GM19023 (cell line): ENCODE measurements at regions not wholly inside any gene's neighbourhood (a gene's known extent, or its start where the extent isn't known, plus 50 kb on each side); places are given as distances from the start of the nearest gene placed in this dataset.
"Not testable (repeated sequence)": the region's sequence is repeated elsewhere in the genome, so short reads cannot be mapped to it uniquely, and the experiment has no call there.

Experiments used
- ATAC-seq: cut with Tn5 transposase; IDR thresholded peaks from one replicate; pipeline ENCODE4 v1.9.1; 2021; ENCODE audit warnings: mild to moderate bottlenecking, moderate library complexity; ENCODE audit not compliant: unreplicated experiment

DNA sequence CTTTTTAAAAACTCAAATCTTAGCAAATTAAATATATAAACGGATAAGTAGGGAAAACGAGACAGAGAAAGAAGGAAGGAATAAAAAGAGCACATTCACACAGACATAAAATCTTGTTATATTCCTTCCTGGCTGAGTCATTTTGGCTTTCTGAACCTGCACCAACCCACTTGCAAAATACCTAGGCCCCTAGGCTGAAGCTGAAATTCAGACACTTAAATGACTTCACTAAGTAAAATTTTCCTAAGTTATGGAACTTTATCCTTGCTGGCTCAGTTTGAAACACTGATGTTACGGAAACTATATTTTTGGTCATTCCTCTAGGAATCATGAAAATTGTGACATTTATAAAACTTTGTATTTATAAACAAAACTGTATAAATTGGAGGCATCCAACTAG lies 462.8 kb upstream of the NFIA start:
- ATAC-seq: no peak

DNA sequence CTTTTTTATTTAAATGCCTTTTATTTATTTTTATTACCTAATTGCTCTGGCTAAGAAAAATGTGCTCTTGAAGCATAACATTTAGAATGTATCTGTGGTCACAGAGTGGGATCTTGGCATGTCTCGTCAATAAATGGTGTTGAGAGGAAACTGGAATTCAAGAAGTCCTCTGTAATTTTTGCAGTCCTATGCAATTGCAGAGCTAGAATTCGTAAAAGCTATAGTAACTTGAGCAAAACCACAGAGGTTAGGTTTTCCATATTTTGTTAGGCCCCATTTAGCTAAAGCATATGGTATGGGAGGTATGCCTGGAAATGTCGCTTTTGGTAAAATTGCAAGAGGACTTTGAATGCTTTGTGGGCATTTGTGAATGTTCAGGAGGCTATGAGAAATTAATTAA lies 466.7 kb upstream of the NFIA start:
- no peak for ATAC-seq

DNA sequence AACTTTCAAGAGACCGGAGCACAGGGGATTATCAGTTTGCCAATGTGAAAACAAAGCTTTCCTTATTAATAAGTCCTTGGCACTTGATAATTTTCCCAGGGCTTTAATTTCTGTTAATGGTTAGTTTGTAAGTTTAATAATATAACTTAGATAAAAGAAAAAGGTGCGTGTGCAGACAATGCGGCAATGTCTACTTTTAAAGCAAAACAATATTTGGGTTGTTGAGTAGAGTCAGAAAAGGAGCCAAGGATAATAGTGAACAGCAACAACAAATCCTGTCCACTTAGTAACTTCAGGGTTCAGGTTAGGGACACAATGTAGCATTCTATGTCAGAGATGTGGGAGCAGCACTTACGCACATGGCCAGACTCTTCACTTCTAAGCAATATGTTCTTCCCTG lies 469.6 kb upstream of the NFIA start:
- no peak for ATAC-seq

DNA sequence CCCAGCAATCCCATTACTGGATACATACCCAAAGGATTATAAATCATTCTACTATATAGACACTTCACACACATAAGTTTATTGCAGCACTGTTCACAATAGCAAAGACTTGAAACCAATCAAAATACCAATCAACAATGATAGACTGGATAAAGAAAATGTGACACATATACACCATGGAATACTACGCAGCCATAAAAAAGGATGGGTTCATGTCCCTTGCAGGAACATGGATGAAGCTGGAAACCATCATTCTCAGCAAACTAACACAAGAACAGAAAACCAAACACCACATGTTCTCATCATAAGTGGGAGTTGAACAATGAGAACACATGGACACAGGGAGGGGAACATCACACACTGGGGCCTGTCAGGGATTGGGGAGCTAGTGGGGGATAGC lies 475.4 kb upstream of the NFIA start:
- ATAC-seq: not testable (repeated sequence)

DNA sequence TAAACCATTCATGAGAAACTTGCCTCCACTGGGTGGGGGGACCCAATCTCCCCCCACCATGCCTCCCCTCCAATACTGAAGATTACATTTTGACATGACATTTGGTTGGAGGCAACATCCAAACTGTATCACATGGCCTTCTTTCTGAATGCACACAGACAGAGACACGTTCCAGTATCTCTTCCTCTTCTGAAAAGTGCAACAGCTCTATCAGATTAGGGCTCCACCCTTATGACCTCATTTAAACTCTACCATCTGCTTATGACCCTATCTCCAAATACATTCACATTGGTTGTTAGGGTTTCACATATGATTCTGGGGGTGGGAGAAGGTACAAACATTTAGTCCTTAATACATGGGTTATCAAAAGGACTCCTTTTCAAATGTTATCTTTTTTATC lies 481.8 kb upstream of the NFIA start:
- no peak for ATAC-seq

DNA sequence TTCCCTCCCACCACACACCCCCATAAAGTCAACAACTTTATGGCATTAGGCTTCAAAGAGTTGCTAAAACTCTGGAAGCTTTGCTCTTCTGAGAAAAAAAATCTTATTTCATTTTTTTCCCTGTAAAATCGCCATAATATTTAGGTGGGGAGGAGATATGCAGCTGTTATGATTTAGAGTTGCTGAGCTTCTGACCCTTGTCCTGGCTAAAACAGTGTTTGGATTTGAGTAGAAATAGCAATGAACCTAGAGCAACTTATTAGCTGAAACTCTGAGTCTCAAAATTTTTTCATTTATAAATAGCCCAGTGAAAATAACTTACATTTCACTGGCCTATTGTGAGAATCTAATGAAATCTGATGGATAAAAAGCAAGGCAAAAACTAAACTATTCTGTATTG lies 482.8 kb upstream of the NFIA start:
- ATAC-seq: no peak

DNA sequence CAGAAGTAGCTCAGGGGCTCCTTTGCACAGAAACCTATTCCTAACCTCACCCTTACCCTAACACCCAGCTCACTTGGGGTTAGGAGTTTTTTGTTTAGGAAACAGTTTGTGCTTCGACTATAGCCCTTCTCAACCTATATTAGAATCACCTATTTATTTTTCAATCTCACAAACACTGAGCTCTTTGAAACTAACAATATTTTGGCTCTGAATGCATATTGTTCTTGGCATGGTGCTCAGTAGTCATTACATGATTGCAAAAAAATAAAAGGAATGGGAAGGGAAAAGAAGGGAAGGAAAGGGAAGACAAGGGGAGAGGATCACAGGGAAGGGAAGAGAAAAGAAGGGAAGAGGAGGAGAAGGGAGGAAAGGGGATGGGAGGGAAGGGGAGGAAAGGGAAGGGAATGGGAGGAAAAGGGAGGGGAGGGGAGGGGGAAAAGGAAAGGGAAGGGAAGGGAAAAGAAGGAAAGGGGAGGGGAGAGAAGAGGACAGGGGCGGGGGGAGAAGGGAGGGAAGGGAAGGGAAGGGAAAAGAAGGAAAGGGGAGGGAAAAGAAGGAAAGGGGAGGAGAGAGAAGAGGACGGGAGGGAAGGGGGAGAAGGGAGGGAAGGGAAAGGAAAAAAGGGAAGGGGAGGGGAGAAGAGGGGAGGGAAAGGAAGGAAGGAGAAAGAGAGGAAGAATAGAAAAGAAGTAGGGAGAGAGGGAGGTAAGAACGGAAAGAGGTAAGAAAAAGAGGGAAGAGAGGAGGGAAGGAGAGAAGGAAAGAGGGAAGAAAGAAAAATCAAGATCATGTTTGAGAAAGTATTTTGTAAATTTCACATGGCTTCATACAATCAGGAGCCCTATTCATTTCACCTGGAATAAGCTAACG lies 484.1 kb upstream of the NFIA start:
- ATAC-seq: no peak

DNA sequence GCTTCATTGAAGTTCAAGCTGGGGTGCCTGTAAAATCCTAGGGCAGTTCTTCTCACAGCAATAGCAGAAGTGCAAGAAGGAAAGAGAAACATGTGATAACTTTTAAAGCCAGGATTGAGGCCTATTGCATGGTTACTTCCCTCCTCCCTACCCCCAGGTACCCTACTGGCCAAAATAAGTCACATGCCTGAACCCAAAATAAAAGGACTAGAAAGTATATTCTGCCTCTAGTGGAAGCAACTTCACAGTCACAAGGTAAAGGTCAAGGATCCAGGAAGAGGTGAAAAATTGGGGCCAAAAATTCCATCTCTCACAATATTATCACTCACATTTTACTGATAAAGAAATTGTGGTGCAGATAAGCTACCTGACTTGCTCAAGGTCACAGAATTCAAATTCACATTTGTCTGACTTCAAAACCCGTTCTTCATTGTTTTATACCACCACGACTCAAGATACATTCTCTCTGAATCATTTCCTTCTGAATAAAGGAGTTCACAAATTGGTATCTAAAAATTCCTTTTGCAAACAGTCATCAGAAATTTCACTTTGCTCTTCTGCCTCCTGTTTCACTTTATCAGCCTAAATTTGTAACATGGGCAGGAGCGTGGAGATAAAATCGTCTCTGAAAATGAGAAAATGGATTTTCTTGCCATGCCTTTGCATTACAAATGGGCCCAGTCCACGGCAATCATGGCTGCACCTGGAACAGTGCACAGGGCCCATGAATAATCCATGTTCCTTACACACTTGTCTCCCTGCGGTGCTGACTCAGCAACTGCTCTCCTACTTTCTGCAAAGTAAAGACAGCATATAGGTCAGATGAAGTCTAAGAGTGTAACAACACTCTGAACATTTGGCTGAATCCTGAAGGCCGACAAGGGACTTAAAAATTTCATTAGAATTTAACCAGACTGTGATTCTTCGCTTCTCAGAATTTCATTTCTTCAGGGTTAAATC lies 485.3 kb upstream of the NFIA start:
- no peak for ATAC-seq

DNA sequence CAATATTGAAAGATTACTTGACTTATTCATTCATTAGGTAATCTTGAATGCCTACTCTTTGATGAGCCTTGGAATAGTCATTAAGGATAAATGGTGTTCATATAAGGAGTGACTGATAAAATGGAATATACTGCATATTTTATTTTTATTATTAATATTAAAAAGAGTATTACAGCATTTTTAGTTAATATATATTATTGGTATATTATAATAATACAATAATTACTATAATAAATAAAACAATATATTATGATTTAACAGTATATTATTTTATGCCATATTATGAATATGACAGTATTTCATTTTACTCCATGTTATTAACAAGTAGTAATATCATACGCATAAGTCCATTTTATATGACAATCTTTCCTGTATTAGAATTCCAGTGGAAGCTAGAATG lies 490.8 kb upstream of the NFIA start:
- no peak for ATAC-seq

DNA sequence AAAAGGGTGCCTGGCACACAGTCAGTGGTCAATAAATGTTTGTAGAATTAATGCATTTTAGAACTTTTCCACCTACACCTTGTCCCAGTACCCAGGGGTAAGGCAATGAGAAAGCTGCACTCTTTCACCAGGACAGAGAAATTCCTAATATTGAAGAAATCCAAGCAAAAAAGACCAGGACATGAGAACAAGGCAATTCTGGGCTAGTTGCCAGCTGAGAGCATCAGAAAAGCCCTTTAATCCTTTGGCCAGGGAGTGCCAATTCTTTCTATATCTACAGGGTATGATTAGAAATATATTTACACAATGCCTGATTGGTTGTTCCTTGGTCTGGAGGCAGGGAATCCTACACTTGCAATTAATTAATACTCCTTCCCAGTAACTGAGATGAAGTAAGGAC lies 492.4 kb upstream of the NFIA start:
- ATAC-seq: no peak

DNA sequence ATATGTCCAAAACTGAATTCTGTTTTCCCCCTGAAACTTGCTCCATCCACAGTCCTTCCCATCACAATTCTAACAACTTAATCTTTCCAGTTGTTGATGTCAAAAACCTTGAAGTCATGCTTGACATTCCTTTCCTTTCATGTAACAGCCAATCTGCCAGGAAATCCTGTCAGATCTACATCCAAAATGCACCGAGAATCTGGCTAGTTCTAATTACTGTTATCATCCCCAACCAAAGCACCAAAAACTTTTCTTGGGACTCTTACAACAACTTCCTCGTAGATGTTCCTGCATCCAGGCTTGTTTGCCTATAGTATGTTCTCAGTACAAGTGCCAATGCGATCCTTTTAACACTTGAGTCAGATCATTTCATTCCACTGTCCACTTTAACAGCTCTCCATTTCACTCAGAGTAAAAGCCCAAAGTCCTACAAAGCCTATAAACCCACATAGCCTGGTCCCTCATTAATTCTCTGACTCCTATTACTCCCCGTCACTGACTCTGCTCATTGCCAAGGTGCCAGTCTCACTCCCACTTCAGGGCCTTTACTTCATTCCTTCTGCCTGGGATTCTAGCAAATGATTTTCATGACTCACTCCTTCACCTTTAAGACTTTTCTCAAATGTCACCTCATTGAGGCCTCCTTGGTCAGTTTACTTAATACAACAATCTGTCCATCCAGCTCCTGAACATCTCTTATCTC lies 493.2 kb upstream of the NFIA start:
- ATAC-seq: no peak

DNA sequence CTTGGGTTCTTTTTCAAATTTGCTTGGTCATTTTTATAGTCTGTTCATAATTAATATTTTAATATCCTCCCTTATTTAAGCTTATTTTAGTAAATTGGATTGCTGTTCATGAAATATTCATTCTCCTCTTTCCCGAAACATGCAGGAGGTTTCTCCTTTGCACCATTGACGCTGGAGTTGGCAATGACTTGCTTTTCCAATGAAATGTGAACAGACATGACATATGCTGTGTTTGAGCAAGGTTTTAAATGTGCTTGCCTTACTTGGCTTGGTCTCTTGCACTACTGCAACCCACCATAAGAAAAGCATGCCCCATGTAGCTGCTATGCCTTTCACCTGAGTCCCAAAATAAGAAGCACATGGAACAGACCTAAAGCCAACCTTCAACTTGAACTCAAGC lies 498.0 kb upstream of the NFIA start:
- ATAC-seq: no peak

DNA sequence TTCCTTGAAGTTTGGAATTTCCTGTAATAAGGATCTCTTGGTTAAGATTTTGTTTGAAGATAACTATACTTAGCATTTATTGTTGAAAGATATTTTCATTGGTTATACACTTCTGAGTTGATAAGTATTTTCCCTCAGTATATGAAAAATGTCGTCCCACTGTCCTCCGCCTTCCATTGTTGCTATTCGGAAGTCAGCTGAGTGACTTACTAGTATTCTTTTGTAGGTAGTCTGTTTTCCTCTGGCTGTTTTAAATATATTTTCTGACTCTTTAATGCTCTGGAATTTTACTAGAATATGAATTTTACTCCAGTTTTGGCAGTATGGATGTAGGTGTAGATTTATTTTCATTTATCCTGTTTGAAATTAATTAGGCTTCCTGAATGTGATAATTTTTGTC lies 498.7 kb upstream of the NFIA start:
- no peak for ATAC-seq

DNA sequence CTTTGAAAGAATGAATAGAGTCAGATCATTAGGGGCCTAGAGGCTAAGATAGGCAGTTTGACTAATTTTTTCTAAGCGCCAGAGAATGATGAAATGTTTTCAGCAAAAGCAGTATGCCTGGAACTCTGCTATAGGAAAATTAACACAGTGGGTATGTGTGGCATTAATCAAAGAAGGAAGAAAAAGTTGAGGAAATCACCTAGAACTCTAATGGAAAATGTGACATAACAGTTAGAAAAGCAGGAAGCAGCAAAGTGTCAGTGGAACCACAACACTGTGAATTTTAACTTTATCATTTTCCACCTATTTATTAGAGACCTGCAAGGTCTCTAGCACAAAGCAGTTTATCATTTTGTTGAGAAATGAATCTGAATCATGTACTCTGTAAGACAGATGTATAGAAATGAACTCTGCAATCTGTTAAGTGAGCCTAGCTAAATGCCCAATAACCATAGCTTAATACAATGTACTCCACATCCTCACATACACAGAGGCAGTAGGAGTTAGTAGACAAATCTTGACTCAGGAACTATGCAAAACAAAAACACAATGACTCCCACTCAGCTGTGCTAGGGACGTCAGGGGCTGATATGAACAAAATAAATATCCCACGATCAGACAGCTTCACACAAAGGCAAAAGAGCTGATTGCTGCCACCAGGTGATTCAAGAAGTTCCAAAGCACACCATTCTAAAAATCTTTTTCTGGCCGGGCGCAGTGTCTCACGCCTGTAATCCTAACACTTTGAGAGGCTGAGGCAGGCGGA lies 500.7 kb upstream of the NFIA start:
- ATAC-seq: no peak

DNA sequence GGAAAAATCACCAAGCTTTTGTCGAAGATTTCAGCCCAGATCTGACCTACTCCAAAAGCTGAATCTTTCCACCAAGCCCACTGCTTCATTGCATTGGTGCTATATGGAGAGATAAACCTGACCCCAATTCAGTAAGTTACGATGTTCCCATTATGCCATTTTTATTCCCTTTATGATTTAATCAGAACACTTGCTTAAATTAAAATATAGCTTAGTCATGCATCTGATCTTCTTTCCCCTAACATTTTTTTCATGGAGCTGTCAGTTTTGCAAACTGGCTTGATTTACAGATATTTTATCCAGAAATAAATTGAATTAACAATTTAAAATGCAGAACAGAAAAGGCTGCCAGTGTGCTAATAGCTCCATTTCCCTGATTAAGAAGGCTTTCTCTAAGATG lies 503.5 kb upstream of the C1orf87 start:
- no peak for ATAC-seq

DNA sequence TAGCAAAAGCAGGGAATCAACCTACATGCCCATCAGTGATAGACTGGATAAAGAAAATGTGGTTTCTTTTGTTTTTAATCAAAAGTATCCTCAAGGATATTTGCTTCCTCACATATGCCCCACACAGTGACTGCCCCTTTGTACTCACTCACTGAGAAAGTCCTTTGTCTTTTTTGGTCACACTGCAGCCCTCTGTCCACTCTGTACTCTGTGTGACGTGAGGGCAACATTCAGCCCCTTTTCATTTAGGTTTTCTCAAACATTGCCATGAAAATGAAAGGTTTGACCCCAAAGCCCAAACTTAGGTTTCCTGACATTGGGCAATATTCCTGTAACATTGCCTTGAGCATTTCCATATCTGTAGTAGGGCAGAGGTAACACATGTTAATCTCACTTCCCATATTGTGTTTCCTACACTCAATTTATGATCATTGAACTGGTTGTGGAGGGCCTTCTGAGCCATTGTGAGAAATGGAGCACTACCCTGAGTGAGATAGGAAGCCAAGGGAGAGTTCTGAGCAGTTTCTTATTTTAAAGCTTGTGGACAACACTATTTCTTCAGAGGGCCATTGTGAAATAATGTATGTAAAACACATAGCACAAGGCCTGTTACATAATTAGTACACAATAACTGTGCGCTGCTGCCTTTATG lies 501.9 kb upstream of the C1orf87 start:
- no peak for ATAC-seq

DNA sequence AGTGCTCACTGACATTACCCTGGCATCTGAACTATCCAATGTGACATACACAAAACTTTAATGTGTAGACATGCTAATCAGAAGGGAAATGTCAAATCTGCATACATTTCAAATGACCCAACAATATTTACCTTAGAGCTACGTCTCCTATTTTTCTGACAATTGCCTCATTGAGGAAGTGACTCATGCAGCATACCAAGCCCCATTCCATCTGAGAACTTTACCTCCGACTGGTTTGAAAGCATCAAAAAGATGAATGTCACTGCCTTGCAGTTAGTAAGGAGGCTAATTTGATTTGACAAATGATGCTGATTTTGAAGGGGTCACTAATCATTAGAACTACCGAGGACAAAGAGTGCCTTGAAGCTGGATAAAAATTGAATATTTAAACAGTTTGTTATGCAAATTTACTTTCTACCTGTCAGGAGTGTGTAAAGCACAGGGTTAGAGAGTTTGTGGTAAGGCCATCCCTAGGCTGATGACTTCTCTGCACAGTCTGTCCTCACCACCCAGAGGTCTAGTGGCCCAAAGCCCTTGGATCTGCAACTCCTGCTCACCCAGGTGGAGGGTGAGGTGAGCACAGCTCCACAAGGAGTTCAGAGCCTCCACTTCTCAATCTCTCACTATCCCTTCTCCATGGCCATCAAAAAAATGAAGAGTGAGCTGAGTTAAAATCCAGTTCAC lies 500.3 kb upstream of the C1orf87 start:
- ATAC-seq: no peak

DNA sequence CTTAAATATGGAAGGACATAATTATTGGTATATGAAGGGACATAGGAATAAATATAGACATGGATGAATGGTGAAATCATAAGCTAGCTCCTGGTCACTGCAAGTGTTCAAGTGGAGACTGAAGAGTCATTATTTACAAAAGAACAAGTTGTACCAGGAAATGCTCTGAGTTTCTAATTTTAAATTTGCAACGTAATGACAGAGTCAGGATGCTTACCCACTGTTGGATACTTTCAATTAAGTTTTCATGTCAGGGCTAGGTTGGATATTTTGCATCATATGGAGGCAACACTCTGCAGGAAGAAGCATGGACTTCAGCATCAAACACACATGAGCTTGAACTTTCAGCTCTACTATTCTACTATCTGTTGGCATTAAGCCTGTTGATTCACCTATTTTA lies 499.6 kb upstream of the C1orf87 start:
- no peak for ATAC-seq

DNA sequence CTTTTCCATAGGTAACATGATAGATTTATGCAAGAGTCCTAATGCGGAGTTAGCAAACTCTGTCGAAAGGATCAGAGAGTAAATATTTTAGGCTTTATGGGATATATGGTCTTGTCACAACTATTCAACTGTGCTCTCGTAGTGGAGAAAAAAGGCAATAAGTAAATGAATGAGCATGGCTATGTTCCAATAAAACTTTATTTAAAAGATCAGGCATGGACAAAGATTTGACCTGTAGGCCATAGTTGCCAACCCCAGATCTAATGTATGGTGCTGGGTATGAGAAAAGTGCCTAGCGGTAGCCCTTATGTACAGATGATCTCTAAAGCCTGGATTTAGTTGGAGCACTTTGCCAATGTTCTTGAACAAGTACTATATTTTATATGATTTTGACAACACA lies 498.8 kb upstream of the C1orf87 start:
- no peak for ATAC-seq

DNA sequence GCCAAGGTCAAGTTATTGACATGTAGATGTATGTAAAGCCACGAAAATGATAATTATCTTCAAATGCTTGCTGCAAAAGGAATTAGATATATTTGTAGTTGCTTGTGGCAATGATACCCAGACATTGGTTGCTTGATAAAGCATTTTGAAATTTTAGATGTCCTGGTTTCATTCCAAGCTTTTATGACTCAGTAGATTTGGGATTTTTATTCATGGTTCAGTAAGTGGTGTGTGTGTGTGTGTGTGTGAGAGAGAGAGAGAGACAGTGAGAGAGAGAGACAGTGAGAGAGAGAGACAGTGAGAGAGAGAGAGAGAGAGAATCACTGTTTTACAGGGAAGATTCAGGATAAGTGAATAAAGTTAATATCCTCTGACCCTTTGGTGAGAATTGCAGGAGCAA lies 498.2 kb upstream of the C1orf87 start:
- ATAC-seq: no peak
